ENCODE measurements at regions not wholly inside any gene's neighbourhood (a gene's known extent, or its start where the extent isn't known, plus 50 kb on each side); places are given as distances from the start of the nearest gene placed in this dataset.
"Not testable (repeated sequence)": the region's sequence is repeated elsewhere in the genome, so short reads cannot be mapped to it uniquely, and the experiment has no call there.

DNA sequence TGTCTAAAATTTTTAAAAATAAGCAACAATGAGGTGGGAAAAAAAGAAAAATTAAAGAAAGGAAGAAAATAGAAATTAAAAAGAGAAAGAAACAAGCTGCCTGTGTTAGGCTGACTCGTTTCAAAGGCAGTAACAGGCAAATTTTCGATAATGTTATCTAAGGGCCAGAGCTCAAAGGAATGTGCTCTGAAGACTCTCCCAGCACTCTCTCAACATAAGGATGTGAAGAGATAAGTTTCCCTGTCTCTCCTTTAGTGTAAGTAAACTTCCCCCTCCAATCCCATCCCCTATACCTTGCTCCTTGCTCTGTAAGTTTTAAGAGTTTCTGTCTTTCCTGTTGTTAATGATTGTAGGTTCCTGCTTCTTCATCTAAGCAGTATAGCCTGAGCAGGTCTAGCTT, 172.8 kb downstream of the TEX13C start:
- Histone ChIP-seq H3K79me2 (ENCODE audit: insufficient read depth, low read length) (no peaks in the 10 kb centered on the region), H4K20me1 (ENCODE audit: insufficient read depth, low read length) (no peaks in the 10 kb centered on the region), H3F3A (ENCODE audit: insufficient read depth, low read length) (no peaks in the 10 kb centered on the region), H3K4me1 (ENCODE audit: insufficient read depth, low read length, severe bottlenecking) (no peaks in the 10 kb centered on the region), H3K4me3 (ENCODE audit: low read depth, low read length, poor library complexity, severe bottlenecking) (no peak overlapping the region), H3K27ac (ENCODE audit: low read depth, low read length, poor library complexity, severe bottlenecking) (no peak overlapping the region), H2AFZ (ENCODE audit: low read length) (no peak overlapping the region), H3K36me3 (ENCODE audit: insufficient read depth, low read length) (no peaks in the 10 kb centered on the region), H3K9me2 (ENCODE audit: low read depth, low read length) (no peaks in the 10 kb centered on the region), H3K9ac (ENCODE audit: low read length) (no peak overlapping the region), H3K9me3 (ENCODE audit: low read length) (no peaks in the 10 kb centered on the region), H3K4me2 (ENCODE audit: low read length) (no peak overlapping the region), H3K27me3 (ENCODE audit: insufficient read depth, low read length) (no peaks in the 10 kb centered on the region)
- no peak for TF ChIP-seq EZH2 (IDR thresholded peaks at IDR 0.05; ENCODE audit: borderline replicate concordance, low read length)
- TF ChIP-seq, protein P1, sequence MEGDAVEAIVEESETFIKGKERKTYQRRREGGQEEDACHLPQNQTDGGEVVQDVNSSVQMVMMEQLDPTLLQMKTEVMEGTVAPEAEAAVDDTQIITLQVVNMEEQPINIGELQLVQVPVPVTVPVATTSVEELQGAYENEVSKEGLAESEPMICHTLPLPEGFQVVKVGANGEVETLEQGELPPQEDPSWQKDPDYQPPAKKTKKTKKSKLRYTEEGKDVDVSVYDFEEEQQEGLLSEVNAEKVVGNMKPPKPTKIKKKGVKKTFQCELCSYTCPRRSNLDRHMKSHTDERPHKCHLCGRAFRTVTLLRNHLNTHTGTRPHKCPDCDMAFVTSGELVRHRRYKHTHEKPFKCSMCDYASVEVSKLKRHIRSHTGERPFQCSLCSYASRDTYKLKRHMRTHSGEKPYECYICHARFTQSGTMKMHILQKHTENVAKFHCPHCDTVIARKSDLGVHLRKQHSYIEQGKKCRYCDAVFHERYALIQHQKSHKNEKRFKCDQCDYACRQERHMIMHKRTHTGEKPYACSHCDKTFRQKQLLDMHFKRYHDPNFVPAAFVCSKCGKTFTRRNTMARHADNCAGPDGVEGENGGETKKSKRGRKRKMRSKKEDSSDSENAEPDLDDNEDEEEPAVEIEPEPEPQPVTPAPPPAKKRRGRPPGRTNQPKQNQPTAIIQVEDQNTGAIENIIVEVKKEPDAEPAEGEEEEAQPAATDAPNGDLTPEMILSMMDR (IDR thresholded peaks at IDR 0.05; ENCODE audit: low read length) = no peak

- H3K79me2 ChIP-seq (ENCODE audit: insufficient read depth, low read length); H3K9me3 ChIP-seq (ENCODE audit: low read length); H3K4me3 ChIP-seq (ENCODE audit: low read depth, low read length, poor library complexity, severe bottlenecking); H3K4me2 ChIP-seq (ENCODE audit: low read length); H3K27ac ChIP-seq (ENCODE audit: low read depth, low read length, poor library complexity, severe bottlenecking); H3K27me3 ChIP-seq (ENCODE audit: insufficient read depth, low read length); H3K9me2 ChIP-seq (ENCODE audit: low read depth, low read length); H3K9ac ChIP-seq (ENCODE audit: low read length); H3F3A ChIP-seq (ENCODE audit: insufficient read depth, low read length); H2AFZ ChIP-seq (ENCODE audit: low read length); H3K4me1 ChIP-seq (ENCODE audit: insufficient read depth, low read length, severe bottlenecking); H4K20me1 ChIP-seq (ENCODE audit: insufficient read depth, low read length); H3K36me3 ChIP-seq (ENCODE audit: insufficient read depth, low read length): not testable (repeated sequence)
Observed at GRCh38 chrX:125493004-125493403, 173.3 kb downstream of the TEX13C start.

- H3K27ac ChIP-seq (ENCODE audit: low read depth, low read length, poor library complexity, severe bottlenecking) = no peak overlapping the region
- no peaks in the 10 kb centered on the region for H4K20me1 ChIP-seq (ENCODE audit: insufficient read depth, low read length)
- H3K9me2 ChIP-seq (ENCODE audit: low read depth, low read length) = no peaks in the 10 kb centered on the region
- H3K9me3 ChIP-seq (ENCODE audit: low read length) = no peaks in the 10 kb centered on the region
- no peaks in the 10 kb centered on the region for H3K79me2 ChIP-seq (ENCODE audit: insufficient read depth, low read length)
- no peaks in the 10 kb centered on the region for H3K36me3 ChIP-seq (ENCODE audit: insufficient read depth, low read length)
- H3K27me3 ChIP-seq (ENCODE audit: insufficient read depth, low read length) = no peaks in the 10 kb centered on the region
- TF ChIP-seq EZH2 (IDR thresholded peaks at IDR 0.05; ENCODE audit: borderline replicate concordance, low read length) = no peak
- TF ChIP-seq, protein P1 (IDR thresholded peaks at IDR 0.05; ENCODE audit: low read length) = no peak
- H3F3A ChIP-seq (ENCODE audit: insufficient read depth, low read length) = no peaks in the 10 kb centered on the region
- no peak overlapping the region for H3K4me3 ChIP-seq (ENCODE audit: low read depth, low read length, poor library complexity, severe bottlenecking)
- no peaks in the 10 kb centered on the region for H3K4me1 ChIP-seq (ENCODE audit: insufficient read depth, low read length, severe bottlenecking)
- H3K4me2 ChIP-seq (ENCODE audit: low read length) = no peak overlapping the region
- H3K9ac ChIP-seq (ENCODE audit: low read length) = no peak overlapping the region
- no peak overlapping the region for H2AFZ ChIP-seq (ENCODE audit: low read length)
Observed at GRCh38 chrX:125497667-125498066, 178.0 kb downstream of the TEX13C start.

- H3K9me2 ChIP-seq (ENCODE audit: low read depth, low read length) = no peaks in the 10 kb centered on the region
- no peak overlapping the region for H3K4me2 ChIP-seq (ENCODE audit: low read length)
- no peak overlapping the region for H2AFZ ChIP-seq (ENCODE audit: low read length)
- H3K4me3 ChIP-seq (ENCODE audit: low read depth, low read length, poor library complexity, severe bottlenecking) = no peak overlapping the region
- H3K79me2 ChIP-seq (ENCODE audit: insufficient read depth, low read length) = no peaks in the 10 kb centered on the region
- H3K4me1 ChIP-seq (ENCODE audit: insufficient read depth, low read length, severe bottlenecking) = no peaks in the 10 kb centered on the region
- TF ChIP-seq, protein P1 (IDR thresholded peaks at IDR 0.05; ENCODE audit: low read length) = no peak
- TF ChIP-seq EZH2 (IDR thresholded peaks at IDR 0.05; ENCODE audit: borderline replicate concordance, low read length) = no peak
- no peaks in the 10 kb centered on the region for H3F3A ChIP-seq (ENCODE audit: insufficient read depth, low read length)
- H3K9me3 ChIP-seq (ENCODE audit: low read length) = no peaks in the 10 kb centered on the region
- no peaks in the 10 kb centered on the region for H3K27me3 ChIP-seq (ENCODE audit: insufficient read depth, low read length)
- no peak overlapping the region for H3K27ac ChIP-seq (ENCODE audit: low read depth, low read length, poor library complexity, severe bottlenecking)
- no peaks in the 10 kb centered on the region for H3K36me3 ChIP-seq (ENCODE audit: insufficient read depth, low read length)
- no peak overlapping the region for H3K9ac ChIP-seq (ENCODE audit: low read length)
- no peaks in the 10 kb centered on the region for H4K20me1 ChIP-seq (ENCODE audit: insufficient read depth, low read length)
Observed at GRCh38 chrX:125503769-125504168, 184.1 kb downstream of the TEX13C start.
